T-helper 1 cell treated with Interleukin-12 subunit alpha and Interleukin-12 subunit beta and Interleukin-4 antibody, amounts not matched to agents 30 μg/mL and 1 μg/mL, for 36 hours (primary cell): ENCODE measurements at regions not wholly inside any gene's neighbourhood (a gene's known extent, or its start where the extent isn't known, plus 50 kb on each side); places are given as distances from the start of the nearest gene placed in this dataset.

Experiments used
- H3K27ac Mint-ChIP-seq: one replicate; pipeline ENCODE4 v1.8.0; 2021; ENCODE audit warnings: mild to moderate bottlenecking, mixed read lengths
- H3K27me3 Mint-ChIP-seq: one replicate; pipeline ENCODE4 v1.8.0; 2021; ENCODE audit warnings: low read depth, mixed read lengths
- H3K36me3 Mint-ChIP-seq: one replicate; pipeline ENCODE4 v1.8.0; 2021; ENCODE audit warnings: low read depth, mixed read lengths
- H3K4me1 Mint-ChIP-seq: one replicate; pipeline ENCODE4 v1.8.0; 2021; ENCODE audit warnings: low read depth, mixed read lengths
- H3K4me3 Mint-ChIP-seq: one replicate; pipeline ENCODE4 v1.8.0; 2021; ENCODE audit warnings: mild to moderate bottlenecking, moderate library complexity, mixed read lengths
- H3K9me3 Mint-ChIP-seq: one replicate; pipeline ENCODE4 v1.8.0; 2021; ENCODE audit warnings: mixed read lengths

DNA sequence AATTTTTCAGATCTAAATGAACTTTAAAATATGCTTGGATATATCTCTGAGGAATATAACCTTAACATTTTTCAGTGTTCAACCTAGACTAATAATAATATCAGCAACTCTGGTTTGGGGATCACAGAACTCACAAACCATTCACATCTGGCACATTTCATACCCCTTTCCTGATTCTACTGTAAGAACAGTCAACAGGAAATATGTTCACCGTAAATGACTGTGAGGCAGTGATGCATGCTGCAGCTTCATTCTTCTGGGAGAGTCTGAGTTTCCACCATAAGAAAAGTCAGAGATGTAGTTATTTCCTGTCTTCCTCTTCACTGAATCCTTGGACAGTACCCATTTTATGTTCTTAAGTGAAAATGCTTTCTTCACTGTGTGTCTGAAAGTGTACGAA lies 134.2 kb upstream of the IFNGR1 start:
- no peaks in the 10 kb centered on the region for H3K9me3 Mint-ChIP-seq
- H3K27ac Mint-ChIP-seq, result peak overlapping the region; percentile 6
- no peaks in the 10 kb centered on the region for H3K36me3 Mint-ChIP-seq
- peaks cover 23% of the 10 kb centered on the region for H3K27me3 Mint-ChIP-seq
- peaks cover 11% of the 10 kb centered on the region for H3K4me1 Mint-ChIP-seq
- H3K4me3 Mint-ChIP-seq, result no peak overlapping the region

DNA sequence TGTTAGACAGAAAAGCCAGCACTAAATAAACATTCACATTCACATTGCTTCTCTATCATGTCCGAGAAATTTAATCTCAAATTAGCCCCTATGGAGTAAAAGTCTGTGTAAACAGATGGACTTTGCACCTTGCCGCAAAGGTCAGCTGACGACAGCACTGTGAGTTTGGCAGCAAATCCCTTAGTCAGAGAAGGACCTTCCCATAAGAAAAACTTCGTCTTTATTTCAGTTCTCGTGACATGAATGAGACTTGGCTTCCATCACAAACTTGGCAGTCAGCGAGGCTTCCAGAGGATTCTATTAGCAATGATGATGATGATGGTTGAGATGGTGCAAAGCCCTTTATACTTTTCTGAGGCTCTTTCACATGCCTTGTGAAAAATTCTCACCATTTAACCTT lies 133.7 kb upstream of the IFNGR1 start:
- Mint-ChIP-seq H3K9me3 (no peaks in the 10 kb centered on the region), H3K4me1 (peaks cover 11% of the 10 kb centered on the region), H3K4me3 (no peak overlapping the region), H3K36me3 (no peaks in the 10 kb centered on the region), H3K27me3 (peaks cover 19% of the 10 kb centered on the region), H3K27ac (no peak overlapping the region)

DNA sequence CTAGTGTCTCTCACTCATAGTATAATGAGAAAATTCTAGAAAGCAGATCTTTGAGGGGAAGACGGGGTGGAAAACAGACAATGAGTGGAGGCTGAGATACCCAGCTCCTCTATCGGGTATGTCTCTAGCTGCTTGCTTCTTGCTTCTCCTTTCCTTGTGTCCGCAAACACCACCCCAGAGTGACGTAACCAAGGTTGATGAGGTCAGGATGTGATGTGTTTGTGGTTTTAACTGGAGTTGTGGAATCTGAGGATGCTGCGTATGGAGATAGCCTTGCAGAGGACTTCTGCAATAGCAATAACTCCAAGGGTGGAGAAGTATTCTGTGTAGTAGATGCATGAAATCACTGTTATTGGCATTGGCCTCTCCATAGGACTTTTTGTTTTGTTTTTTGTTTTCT lies 132.7 kb upstream of the IFNGR1 start:
- H3K9me3 Mint-ChIP-seq, result no peaks in the 10 kb centered on the region
- H3K27ac Mint-ChIP-seq, result no peak overlapping the region
- H3K4me1 Mint-ChIP-seq, result peaks cover 11% of the 10 kb centered on the region
- peaks cover 17% of the 10 kb centered on the region for H3K27me3 Mint-ChIP-seq
- H3K4me3 Mint-ChIP-seq, result no peak overlapping the region
- no peaks in the 10 kb centered on the region for H3K36me3 Mint-ChIP-seq

GRCh38 chr6:137350857-137351256 lies 131.7 kb upstream of the IFNGR1 start:
- H3K27me3 Mint-ChIP-seq, result peaks cover 9% of the 10 kb centered on the region
- H3K27ac Mint-ChIP-seq, result no peak overlapping the region
- H3K36me3 Mint-ChIP-seq, result no peaks in the 10 kb centered on the region
- peaks cover 11% of the 10 kb centered on the region for H3K4me1 Mint-ChIP-seq
- H3K9me3 Mint-ChIP-seq, result no peaks in the 10 kb centered on the region
- no peak overlapping the region for H3K4me3 Mint-ChIP-seq

GRCh38 chr6:137349856-137350830 lies 131.0 kb upstream of the IFNGR1 start:
- Mint-ChIP-seq H3K4me3 (no peak overlapping the region), H3K36me3 (no peaks in the 10 kb centered on the region), H3K27me3 (peaks cover 12% of the 10 kb centered on the region), H3K27ac (no peak overlapping the region), H3K4me1 (peaks cover 11% of the 10 kb centered on the region), H3K9me3 (no peaks in the 10 kb centered on the region)

GRCh38 chr6:137348777-137349176 lies 129.6 kb upstream of the IFNGR1 start:
- Mint-ChIP-seq H3K27ac (no peak overlapping the region), H3K36me3 (no peaks in the 10 kb centered on the region), H3K27me3 (peaks cover 23% of the 10 kb centered on the region), H3K4me3 (no peak overlapping the region), H3K4me1 (peaks cover 9% of the 10 kb centered on the region), H3K9me3 (no peaks in the 10 kb centered on the region)

GRCh38 chr6:137343241-137343640 lies 124.1 kb upstream of the IFNGR1 start:
- H3K27ac Mint-ChIP-seq, result no peak overlapping the region
- H3K9me3 Mint-ChIP-seq, result no peaks in the 10 kb centered on the region
- peaks cover 29% of the 10 kb centered on the region for H3K27me3 Mint-ChIP-seq
- H3K4me1 Mint-ChIP-seq, result peaks cover 15% of the 10 kb centered on the region
- peak overlapping the region; percentile 82 for H3K4me3 Mint-ChIP-seq
- no peaks in the 10 kb centered on the region for H3K36me3 Mint-ChIP-seq

- H3K36me3 Mint-ChIP-seq, result no peaks in the 10 kb centered on the region
- peaks cover 15% of the 10 kb centered on the region for H3K4me1 Mint-ChIP-seq
- peak overlapping the region; percentile 75 for H3K27ac Mint-ChIP-seq
- peak overlapping the region; percentile 82 for H3K4me3 Mint-ChIP-seq
- H3K9me3 Mint-ChIP-seq, result no peaks in the 10 kb centered on the region
- H3K27me3 Mint-ChIP-seq, result peaks cover 34% of the 10 kb centered on the region
Observed at GRCh38 chr6:137342607-137343190, 123.5 kb upstream of the IFNGR1 start.

DNA sequence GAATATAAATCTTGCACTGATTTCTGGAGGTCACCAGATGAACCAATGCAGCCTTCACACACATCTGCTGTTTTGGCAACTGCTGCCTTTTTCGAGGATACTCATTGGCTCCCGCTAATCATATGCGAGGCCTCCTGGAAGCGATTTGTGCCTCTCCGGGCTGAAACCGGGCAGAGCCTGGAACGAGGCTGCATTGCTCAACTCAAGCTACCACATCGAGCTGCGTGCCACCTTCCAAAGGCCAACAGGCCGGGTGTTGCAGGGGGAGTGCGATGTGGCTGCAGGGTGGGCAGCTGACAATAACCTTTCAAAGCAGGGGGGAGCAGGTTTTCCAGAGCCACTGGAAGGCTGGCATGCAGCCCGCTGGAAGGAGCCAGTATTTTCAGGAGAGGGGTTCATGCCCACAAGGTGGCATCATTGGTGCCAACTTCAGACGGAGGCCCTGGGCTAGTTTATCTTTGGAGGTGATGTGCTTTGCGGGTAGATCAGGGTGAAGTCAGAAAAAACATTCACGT lies 122.6 kb upstream of the IFNGR1 start:
- no peaks in the 10 kb centered on the region for H3K36me3 Mint-ChIP-seq
- peaks cover 15% of the 10 kb centered on the region for H3K4me1 Mint-ChIP-seq
- H3K27me3 Mint-ChIP-seq, result peaks cover 38% of the 10 kb centered on the region
- H3K9me3 Mint-ChIP-seq, result no peaks in the 10 kb centered on the region
- H3K27ac Mint-ChIP-seq, result no peak overlapping the region
- peak overlapping the region; percentile 82 for H3K4me3 Mint-ChIP-seq

DNA sequence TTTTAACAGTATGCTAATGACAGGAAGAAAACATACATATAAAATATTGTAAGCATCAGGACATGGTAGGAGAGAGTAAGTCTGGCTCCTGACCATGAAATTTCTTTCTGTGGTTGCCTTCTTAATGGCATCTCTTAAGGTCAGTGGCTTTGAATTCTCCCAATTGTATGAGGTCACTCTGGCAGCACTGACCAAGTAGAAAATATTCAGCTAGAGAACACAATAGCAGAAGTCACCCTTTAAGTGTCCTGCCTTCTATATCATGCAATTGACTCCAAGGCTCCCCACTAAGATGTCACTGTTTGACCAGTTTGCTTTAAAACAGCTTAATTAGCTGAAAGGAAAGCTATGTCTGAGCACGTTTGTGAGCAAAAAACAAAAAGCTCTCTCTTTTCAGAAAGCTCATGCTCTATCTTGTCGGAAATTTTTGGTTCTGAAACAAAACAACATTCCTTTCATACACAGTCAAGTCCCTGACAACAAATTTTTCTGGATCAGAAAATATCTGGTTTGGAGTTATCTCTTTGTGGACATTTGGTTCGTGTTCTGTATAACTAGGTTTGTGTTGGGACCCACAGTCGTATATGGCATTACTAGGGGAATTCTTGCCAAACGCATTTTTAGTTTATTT lies 120.9 kb upstream of the IFNGR1 start:
- no peaks in the 10 kb centered on the region for H3K36me3 Mint-ChIP-seq
- H3K27ac Mint-ChIP-seq, result no peak overlapping the region
- H3K9me3 Mint-ChIP-seq, result no peaks in the 10 kb centered on the region
- H3K27me3 Mint-ChIP-seq, result peaks cover 48% of the 10 kb centered on the region
- H3K4me3 Mint-ChIP-seq, result no peak overlapping the region
- peaks cover 15% of the 10 kb centered on the region for H3K4me1 Mint-ChIP-seq

GRCh38 chr6:137334884-137335283 lies 115.7 kb upstream of the IFNGR1 start:
- Mint-ChIP-seq H3K27ac (no peak overlapping the region), H3K36me3 (no peaks in the 10 kb centered on the region), H3K9me3 (no peaks in the 10 kb centered on the region), H3K4me3 (no peak overlapping the region), H3K4me1 (peaks cover 1% of the 10 kb centered on the region), H3K27me3 (peaks cover 71% of the 10 kb centered on the region)

GRCh38 chr6:137334094-137334493 lies 114.9 kb upstream of the IFNGR1 start:
- no peak overlapping the region for H3K4me3 Mint-ChIP-seq
- peaks cover 1% of the 10 kb centered on the region for H3K4me1 Mint-ChIP-seq
- H3K27ac Mint-ChIP-seq, result no peak overlapping the region
- peaks cover 68% of the 10 kb centered on the region for H3K27me3 Mint-ChIP-seq
- H3K9me3 Mint-ChIP-seq, result no peaks in the 10 kb centered on the region
- no peaks in the 10 kb centered on the region for H3K36me3 Mint-ChIP-seq

DNA sequence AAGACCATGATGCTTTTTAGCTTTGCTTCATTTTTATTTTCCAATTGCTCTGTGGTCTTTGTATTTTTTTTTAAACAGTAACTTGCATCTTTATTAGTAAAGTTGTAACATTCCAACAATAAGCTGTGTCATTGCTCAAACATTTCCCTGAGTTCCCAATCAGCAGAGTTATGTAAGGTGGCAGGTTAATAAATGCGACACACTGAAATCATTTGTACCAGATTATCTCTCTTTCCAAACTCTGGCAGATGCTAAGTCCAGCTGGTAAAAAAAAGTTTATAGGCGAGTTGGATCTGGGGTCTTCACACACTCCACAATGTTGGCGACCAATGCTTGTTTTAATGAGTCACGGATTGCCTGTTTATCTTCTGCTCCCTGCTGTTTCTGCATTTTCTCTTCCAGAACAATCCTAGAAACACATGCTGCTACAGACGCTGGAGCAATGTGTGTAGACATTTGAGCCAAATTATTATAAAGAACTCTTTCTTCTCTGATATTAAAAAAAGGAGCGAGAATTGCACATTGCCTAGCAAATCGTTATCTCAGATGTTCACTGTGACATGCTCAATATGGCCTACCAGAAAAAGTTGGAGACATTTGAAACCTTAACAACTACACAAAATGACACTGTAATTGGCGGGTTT lies 113.6 kb upstream of the IFNGR1 start:
- no peak overlapping the region for H3K4me3 Mint-ChIP-seq
- H3K27ac Mint-ChIP-seq, result no peak overlapping the region
- peaks cover 1% of the 10 kb centered on the region for H3K4me1 Mint-ChIP-seq
- H3K9me3 Mint-ChIP-seq, result no peaks in the 10 kb centered on the region
- H3K36me3 Mint-ChIP-seq, result no peaks in the 10 kb centered on the region
- peaks cover 57% of the 10 kb centered on the region for H3K27me3 Mint-ChIP-seq

DNA sequence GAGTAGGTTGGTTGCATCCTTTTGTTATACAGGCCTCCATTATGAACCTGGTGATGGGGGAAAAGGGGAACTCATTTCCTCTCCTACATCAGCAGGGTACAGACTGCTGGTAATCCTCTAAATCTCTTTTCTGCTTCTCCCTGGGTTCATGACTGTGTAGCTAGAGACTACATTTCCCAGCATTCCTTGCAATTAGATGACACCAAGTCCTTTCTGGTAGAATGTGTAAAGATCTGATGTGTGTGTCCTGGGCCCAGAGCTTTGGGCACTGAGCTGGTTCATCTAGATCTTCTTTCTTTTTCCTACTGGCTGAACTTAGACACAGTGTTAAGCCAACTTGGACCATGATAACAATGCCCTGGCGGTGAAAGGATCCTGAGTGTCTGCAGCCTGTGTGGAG lies 104.7 kb upstream of the IFNGR1 start:
- H3K9me3 Mint-ChIP-seq, result no peaks in the 10 kb centered on the region
- H3K27me3 Mint-ChIP-seq, result peaks cover 12% of the 10 kb centered on the region
- peaks cover 2% of the 10 kb centered on the region for H3K4me1 Mint-ChIP-seq
- H3K4me3 Mint-ChIP-seq, result no peak overlapping the region
- no peak overlapping the region for H3K27ac Mint-ChIP-seq
- no peaks in the 10 kb centered on the region for H3K36me3 Mint-ChIP-seq
